Esophagus muscularis mucosa (tissue), 4 donors: ENCODE measurements at regions not wholly inside any gene's neighbourhood (a gene's known extent, or its start where the extent isn't known, plus 50 kb on each side); places are given as distances from the start of the nearest gene placed in this dataset.

Source experiments
- DNase-seq: peaks from one replicate; pipeline ENCODE4 v3.0.0-alpha.2; 2017; ENCODE audit errors: extremely low spot score
- H3K27ac ChIP-seq, 4 donors: fragments of 200-600 bp; sonication (generic); replicated peaks in 1 of 4; 1 replicate in 3 of 4; 2 replicates in 1 of 4; pipeline ENCODE4 v1.5.1; 2016 to 2019; ENCODE audit warnings: mild to moderate bottlenecking in 1 of 4
- H3K27me3 ChIP-seq, 4 donors: fragments of 200-600 bp; sonication (generic); one replicate each; pipeline versions ENCODE4 v1.5.1 to v1.6.0; 2016 to 2019
- H3K36me3 ChIP-seq, 4 donors: fragments of 200-600 bp; sonication (generic); one replicate each; pipeline ENCODE4 v1.5.1; 2016 to 2019
- H3K4me1 ChIP-seq, 4 donors: fragments of 200-600 bp; sonication (generic); one replicate each; pipeline ENCODE4 v1.5.1; 2016 to 2019
- H3K4me3 ChIP-seq, 4 donors: fragments of 200-600 bp; sonication (generic); 1 replicate in 2 of 4; 2 replicates in 2 of 4; pipeline ENCODE4 v1.5.1; 2016 to 2019; ENCODE audit warnings: mild to moderate bottlenecking in 4 of 4, moderate library complexity in 1 of 4
- H3K9me3 ChIP-seq, 4 donors: fragments of 200-600 bp; sonication (generic); 1 replicate in 3 of 4; 2 replicates in 1 of 4; pipeline ENCODE4 v1.5.1; 2016 to 2019
- CTCF ChIP-seq, 3 experiments: fragments of 200-600 bp in 2 of 3; fragments of 450-650 bp in 1 of 3; sonication (generic) in 2 of 3; IDR thresholded peaks; one replicate each; pipeline ENCODE4 v1.5.1; 2017 to 2019; ENCODE audit warnings: antibody characterized with exemption in 3 of 3, mild to moderate bottlenecking in 2 of 3, moderate library complexity in 1 of 3
- EP300 ChIP-seq: sonication (generic); formaldehyde crosslinking; IDR thresholded peaks from one replicate; pipeline ENCODE4 v1.6.1; 2017; ENCODE audit warnings: antibody characterized with exemption
- POLR2A ChIP-seq: fragments of 450-650 bp; IDR thresholded peaks from one replicate; pipeline ENCODE4 v1.6.1; 2017; ENCODE audit warnings: antibody characterized with exemption, moderate library complexity, mild to moderate bottlenecking, low read depth
- POLR2AphosphoS5 ChIP-seq, 2 donors: sonication (generic); formaldehyde crosslinking; IDR thresholded peaks; one replicate each; pipeline ENCODE4 v1.6.1; 2017; ENCODE audit warnings: antibody characterized with exemption in 2 of 2
- WGBS: methylation state at CpG from one replicate; pipeline ENCODE4 v1.1.5; 2018; 5-methylcytosine and 5-hydroxymethylcytosine counted together
- intact Hi-C: fragments of 100-400 bp; cut with DNase I; formaldehyde crosslinking; loops from one replicate; pipeline ENCODE4 v1.15.1; 2023

GRCh38 chr18:46344416-46345180, 240.4 kb downstream of the HAUS1 start:
- no peak overlapping the region for H3K27ac ChIP-seq
- no peak for TF ChIP-seq EP300
- no peak overlapping the region for H3K4me3 ChIP-seq
- no peaks in the 10 kb centered on the region for H3K36me3 ChIP-seq
- intact Hi-C loops, result no loop called here
- WGBS, result 87% methylated on average over 10 of the region's 14 CpGs
- DNase-seq, result no peak
- peaks cover 0 to 13% (median 6%) of the 10 kb centered on the region in 4 donors for H3K4me1 ChIP-seq
- H3K9me3 ChIP-seq, result no peaks in the 10 kb centered on the region
- H3K27me3 ChIP-seq, result no peaks in the 10 kb centered on the region

GRCh38 chr18:46345181-46345465, 240.9 kb downstream of the HAUS1 start:
- Histone ChIP-seq H3K27me3 (no peaks in the 10 kb centered on the region), H3K36me3 (no peaks in the 10 kb centered on the region), H3K27ac (no peak overlapping the region), H3K9me3 (no peaks in the 10 kb centered on the region), H3K4me1 (peaks cover 0 to 13% (median 6%) of the 10 kb centered on the region in 4 donors), H3K4me3 (no peak overlapping the region)
- 94% methylated on average over 4 of the region's 4 CpGs for WGBS
- DNase-seq, result no peak
- intact Hi-C loops, result no loop called here
- no peak for TF ChIP-seq POLR2AphosphoS5 (IDR thresholded peaks at IDR 0.05)
- TF ChIP-seq CTCF (IDR thresholded peaks at IDR 0.05), result no peak
- no peak for TF ChIP-seq POLR2A

- DNase-seq, result no peak
- H3K27me3 ChIP-seq, result no peaks in the 10 kb centered on the region
- no peaks in the 10 kb centered on the region for H3K9me3 ChIP-seq
- intact Hi-C loops, result no loop called here
- no peak overlapping the region for H3K27ac ChIP-seq
- H3K4me3 ChIP-seq, result no peak overlapping the region
- 94% methylated on average over 6 of the region's 6 CpGs for WGBS
- H3K4me1 ChIP-seq, result peaks cover 0 to 13% (median 4%) of the 10 kb centered on the region in 4 donors
- H3K36me3 ChIP-seq, result no peaks in the 10 kb centered on the region
- TF ChIP-seq POLR2AphosphoS5 (IDR thresholded peaks at IDR 0.05), result no peak
- no peak for TF ChIP-seq CTCF (IDR thresholded peaks at IDR 0.05)
- TF ChIP-seq POLR2A, result no peak
- TF ChIP-seq EP300, result no peak
Observed at GRCh38 chr18:46346213-46346612, 242.0 kb downstream of the HAUS1 start.

GRCh38 chr18:46346896-46347630, 242.9 kb downstream of the HAUS1 start:
- intact Hi-C loops, result no loop called here
- TF ChIP-seq EP300 (no peak), CTCF (IDR thresholded peaks at IDR 0.05) (no peak), POLR2AphosphoS5 (IDR thresholded peaks at IDR 0.05) (no peak), POLR2A (no peak)
- no peaks in the 10 kb centered on the region for H3K27me3 ChIP-seq
- no peak overlapping the region for H3K4me3 ChIP-seq
- no peak overlapping the region for H3K27ac ChIP-seq
- no peak for DNase-seq
- no peaks in the 10 kb centered on the region for H3K9me3 ChIP-seq
- WGBS, result 92% methylated on average over 19 of the region's 19 CpGs
- peaks cover 0 to 13% (median 4%) of the 10 kb centered on the region in 4 donors for H3K4me1 ChIP-seq
- no peaks in the 10 kb centered on the region for H3K36me3 ChIP-seq

GRCh38 chr18:46350598-46351159, 246.5 kb downstream of the HAUS1 start:
- DNase-seq, result no peak
- 73% methylated on average over 10 of the region's 13 CpGs for WGBS
- TF ChIP-seq EP300 (no peak), POLR2AphosphoS5 (IDR thresholded peaks at IDR 0.05) (no peak), POLR2A (no peak), CTCF (IDR thresholded peaks at IDR 0.05) (no peak)
- intact Hi-C loops, result no loop called here
- Histone ChIP-seq H3K4me3 (no peak overlapping the region), H3K9me3 (no peaks in the 10 kb centered on the region), H3K4me1 (no peaks in the 10 kb centered on the region), H3K27me3 (no peaks in the 10 kb centered on the region), H3K36me3 (no peaks in the 10 kb centered on the region), H3K27ac (no peak overlapping the region)
